CD4-positive, alpha-beta T cell treated with Interleukin-17A for 1 hour (primary cell): ENCODE measurements at regions not wholly inside any gene's neighbourhood (a gene's known extent, or its start where the extent isn't known, plus 50 kb on each side); places are given as distances from the start of the nearest gene placed in this dataset.

Experiments
- DNase-seq: peaks from one replicate; pipeline ENCODE4 v3.0.0-alpha.2; 2020

DNA sequence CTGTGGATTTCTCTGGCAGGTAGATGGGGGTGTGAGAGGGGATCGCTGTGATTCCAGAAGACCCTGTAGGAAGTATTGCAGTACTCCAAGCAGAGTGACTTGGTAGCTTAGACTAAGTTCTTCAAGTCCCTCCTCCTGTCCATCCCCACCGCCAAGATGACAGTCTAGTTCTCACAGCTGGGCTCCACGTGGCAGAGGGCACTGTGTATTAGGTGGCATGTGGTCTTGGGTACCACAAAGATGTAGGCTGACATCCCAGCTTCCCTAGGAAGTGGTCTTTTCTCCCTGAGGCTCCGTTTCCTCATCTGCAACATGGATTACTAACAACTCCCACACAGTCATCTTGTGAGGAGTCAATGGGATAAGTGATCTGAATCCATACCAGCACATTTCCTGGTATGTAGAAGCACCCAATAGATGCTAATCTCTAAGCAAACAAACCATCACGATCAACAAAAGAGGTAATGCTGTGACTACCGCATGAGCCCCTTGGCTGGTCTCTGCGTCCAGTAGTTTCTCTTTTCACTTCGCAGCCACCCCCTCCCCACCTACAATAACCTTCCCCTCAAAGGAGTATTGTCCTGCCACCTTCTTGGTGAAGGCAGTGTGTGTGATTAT, 349.1 kb upstream of the EEF2KMT start:
- no peak for DNase-seq

DNA sequence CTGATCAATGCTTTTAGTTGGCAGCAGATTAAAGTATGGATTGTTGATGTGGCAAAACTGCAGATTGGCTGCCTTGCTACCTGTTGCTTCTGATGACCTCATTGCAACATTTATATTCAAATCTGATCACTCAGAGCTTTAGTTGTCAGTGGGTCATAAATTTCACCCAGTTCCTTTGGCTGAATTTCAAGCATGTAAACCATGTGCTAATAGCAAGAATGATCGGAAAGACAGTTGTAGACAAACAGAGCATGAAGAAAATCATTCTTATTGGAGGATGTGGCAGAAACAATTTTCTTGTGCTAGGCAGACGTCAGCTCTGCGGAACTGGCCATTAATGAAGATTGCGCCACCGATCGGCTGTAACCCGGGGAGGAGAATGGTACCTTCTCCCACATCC, 346.6 kb upstream of the EEF2KMT start:
- DNase-seq = no peak

DNA sequence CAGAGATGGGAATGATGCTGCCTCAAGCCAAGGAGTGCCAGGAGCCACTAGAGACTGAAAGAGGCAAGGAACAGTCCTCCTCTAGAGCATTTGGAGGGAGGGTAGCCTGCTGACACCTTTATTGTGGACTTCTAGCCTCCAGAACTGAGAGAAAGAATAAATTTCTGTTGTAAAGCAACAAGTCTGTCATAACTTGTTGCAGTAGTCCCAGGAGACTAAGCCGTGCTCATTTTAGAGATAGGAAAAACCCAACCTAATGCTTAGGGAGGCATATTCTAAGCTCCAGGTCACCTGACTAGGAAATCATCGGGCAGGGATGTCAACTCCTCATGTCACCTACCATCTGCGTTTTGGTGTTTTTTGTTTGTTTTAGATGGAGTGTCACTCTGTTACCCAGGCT, 345.4 kb upstream of the EEF2KMT start:
- no peak for DNase-seq

DNA sequence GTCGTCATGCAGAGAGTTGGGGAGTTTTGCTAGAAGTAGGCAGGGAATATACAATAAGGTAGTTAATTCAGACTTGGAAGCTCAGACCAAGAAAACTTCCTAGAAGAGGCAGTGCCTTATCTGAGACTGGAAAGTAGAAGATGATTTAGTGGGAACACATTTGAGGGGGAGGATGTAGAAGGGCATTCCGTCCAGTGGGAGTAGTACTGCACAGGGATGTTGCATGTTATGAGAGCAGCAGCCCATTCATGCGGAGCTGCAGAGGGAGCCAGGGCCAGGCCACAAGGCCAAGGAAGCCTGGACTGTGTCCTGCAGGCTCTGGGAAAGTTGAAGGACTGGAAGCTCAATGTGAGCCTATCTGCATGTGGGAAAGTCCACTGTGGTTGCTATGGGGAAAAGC, 344.5 kb upstream of the EEF2KMT start:
- DNase-seq = no peak

DNA sequence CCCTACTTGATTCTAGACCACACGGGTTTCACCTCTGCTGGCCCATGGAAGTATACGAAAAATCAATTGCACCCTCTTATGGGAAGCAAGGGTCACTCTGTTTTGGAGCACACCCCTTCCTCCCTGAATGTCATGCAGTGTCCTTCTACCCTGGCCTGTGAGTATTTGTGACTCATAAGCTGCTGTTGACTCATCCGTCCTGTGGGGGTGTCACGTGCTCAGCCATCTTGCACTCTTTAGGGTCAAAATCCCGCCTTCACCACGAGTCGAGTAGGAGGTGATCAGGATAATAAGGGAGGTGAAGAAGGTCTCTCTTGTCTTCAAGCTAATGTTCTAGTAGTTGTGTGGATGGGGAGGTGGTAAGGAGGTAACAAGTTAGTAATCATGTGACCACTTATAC, 341.0 kb upstream of the EEF2KMT start:
- DNase-seq = no peak

DNA sequence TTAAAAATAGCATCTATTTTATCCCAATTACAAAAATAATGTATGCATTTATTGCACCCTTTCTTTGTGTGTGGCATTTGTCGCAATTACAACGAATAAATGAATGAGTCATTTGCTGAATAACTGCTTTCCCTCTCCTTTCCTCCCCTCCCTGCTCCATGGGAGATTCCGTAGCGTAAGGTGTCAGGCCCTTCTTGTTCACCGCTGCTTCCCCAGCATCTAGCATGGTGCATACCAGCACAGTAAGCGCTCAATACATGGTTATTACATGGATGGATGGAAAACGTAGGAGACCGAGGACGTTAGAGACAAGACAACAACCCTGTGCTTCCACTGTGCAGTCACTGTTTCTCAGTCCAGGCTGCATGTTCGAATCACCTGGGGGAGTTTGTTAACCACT, 336.0 kb upstream of the EEF2KMT start:
- DNase-seq = no peak

DNA sequence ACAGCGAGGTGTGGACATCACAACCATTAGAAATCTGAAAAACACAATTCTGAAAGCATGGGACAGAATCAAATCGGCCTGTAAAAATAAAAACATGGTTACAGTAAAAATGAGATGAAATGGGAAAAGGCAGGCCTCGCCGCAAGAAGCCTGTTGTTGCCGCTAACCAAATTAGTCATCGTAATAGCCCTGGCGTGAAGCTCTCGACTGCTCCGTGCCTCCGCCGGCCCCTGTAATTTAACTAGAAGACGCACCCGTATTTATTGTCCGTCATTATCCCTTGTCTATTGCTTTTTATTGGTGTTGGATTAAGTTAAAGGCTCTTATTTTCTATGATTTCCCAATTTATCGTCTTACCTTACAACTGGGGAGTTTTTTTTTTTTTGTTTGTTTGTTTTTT, 334.6 kb upstream of the EEF2KMT start:
- no peak for DNase-seq

DNA sequence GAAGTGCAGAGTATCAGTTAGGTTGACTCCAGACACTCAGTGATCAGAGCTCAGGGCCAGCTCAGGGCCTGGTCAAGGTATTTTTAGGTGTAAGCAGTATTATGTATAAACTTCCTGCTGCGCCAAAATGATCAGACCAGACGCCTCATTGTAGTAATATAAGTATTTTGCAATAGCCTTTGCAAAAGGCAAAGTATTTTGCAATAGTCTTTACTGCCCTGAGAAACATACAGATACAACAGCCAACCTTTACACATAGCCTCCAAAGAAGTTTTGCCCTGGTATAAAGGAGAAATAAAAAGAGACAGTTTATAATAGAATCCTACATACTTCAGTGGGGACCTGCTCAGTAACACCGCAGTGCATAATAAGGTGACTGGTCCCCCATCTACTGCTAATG, 333.0 kb upstream of the EEF2KMT start:
- DNase-seq = no peak

DNA sequence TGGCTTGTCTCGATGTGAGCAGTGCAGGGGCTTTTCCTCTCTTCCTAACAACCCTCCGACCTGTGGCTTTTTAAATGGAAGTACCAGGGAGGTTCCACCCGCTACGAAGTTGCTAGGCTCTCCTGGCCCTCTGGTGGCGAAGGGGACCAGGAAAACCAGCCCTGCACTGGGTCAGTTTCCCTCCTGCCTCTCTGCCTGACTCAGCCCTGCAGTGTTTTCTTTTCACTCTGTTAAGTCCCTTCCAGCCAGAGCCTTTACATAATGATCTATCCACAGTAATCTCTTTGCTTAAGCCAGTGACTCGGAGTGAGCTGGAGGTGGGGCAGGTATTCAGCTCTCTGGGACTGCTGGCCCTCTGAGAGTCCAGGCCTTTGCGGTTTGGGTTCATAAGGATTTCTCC, 331.3 kb upstream of the EEF2KMT start:
- DNase-seq = no peak

DNA sequence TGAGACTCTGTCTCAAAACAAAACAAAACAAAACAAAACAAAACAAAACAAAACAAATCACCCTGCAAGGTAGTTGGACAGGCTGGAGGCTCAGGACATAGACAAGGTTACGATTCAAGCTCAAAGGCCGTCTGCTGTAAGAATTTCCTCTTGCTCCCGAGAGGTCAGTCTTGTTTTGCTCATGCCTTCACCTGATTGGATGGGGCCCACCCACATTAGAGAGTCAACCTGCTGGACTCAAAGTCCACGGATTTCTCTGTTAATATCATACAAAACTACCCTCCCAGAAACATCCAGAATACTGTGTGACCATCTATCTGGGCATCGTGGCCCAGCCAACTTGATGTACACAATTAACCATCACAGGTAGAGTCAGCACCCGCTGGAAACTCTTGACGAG, 330.0 kb upstream of the EEF2KMT start:
- DNase-seq = no peak

DNA sequence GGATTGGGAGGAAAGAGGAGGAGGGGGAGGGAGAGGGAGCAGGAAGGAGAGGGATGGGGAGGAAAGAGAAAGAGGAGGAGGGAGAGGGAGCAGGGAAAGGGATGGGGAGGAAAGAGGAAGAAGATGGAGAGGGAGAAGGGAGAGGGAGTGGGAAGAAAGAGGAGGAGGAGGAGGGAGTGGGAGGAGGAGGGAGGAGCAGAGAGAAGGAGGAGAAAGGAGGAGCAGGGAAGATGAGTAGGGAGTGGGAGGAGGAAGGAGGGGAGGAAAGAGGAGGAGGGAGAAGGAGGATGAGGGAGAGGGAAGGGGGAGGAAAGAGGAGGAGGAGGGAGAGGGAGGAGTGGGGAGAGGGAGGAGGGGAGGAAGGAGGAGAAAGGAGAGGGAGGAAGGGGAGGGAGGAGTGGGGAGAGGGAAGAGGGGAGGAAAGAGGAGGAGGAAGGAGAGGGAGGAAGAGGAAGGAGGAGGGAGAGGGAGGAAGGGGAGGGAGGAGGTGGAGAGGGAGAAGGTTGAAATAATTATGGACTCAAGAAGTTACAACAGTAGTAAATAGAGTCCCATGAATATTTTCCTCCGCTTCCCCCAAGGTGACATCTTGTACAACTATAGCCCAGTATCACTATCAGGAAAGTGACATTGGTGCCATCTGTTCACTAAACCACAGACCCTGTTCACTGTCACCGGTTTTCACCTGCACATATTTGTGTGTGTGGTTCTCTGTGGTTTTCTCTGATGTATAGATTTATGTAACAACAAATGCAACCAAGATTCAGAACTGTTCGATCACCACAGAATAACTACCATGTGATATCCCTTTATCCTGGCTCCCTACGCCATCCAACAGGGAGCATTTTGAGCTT, 325.3 kb upstream of the EEF2KMT start:
- no peak for DNase-seq

DNA sequence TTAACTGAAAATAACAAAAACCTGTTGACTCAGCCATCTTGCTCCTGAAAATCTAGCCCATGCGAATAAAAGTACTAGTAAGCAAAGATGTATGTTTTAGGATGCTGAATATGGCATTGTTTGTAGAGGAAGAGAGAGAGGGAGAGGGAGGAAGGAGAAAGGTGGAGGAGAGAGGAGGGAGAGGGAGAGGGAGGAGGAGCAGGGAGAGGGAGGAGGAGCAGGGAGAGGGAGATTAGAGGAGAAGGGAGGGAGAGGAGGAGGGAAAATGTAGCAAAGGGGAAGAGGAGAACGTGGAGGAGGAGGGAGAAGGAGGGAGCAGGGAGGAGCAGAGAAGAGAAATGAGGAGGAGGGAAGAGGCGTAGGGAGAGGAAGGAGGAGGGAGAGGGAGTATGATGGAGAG, 324.5 kb upstream of the EEF2KMT start:
- DNase-seq = no peak

DNA sequence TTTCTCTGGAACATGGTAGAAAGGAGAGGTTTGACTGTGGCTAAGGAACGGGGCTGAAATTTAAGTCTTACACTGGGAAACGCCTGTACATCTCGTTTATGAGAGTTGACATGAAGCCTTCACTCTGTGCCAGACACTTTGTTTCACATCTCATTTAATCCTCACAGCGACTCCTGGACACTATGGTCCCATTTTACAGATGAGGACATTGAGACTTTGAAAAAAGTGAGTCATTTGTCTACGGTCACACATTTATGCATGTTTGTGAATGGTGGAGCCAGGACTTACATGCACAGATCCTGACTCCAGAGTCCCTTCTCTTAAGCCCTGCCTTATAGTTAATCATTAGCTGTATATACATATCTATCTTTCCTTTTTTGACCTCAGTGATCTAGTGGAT, 318.4 kb upstream of the EEF2KMT start:
- no peak for DNase-seq

DNA sequence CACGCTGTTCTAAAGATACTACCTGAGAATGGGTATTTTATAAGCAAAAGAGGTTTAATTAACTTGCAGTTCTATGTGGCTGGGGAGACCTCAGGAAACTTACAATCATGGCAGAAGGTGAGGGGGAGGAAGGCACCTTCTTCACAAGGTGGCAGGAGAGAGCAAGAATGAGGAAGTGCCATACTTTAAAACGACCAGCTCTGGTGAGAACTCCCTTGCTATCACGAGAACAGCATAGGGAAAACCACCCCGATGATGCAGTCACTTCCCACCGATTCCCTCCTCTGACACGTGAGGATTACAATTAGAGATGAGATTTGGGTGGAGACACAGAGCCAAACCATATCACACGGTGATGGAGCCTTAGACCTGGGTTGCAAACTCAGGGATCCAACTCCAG, 317.5 kb upstream of the EEF2KMT start:
- DNase-seq = no peak

DNA sequence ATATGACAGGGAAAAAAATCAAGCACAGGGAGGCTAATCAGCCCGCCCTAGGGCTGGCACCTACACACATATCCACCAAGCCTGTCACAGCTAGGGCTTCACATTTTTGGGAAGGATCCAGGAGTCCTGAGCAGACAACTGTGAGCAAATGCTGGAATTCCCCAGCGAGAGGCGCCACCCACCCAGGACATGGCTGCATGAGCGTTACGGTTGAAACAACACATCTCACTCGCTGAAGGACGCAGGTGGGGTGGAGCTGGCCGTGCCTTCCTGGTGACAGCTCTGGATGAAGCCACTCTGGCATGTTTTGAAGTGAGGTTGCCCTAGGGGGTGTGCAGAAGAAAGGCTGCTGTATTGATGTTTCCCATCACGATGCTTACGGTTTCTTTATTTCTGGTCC, 315.1 kb upstream of the EEF2KMT start:
- no peak for DNase-seq

DNA sequence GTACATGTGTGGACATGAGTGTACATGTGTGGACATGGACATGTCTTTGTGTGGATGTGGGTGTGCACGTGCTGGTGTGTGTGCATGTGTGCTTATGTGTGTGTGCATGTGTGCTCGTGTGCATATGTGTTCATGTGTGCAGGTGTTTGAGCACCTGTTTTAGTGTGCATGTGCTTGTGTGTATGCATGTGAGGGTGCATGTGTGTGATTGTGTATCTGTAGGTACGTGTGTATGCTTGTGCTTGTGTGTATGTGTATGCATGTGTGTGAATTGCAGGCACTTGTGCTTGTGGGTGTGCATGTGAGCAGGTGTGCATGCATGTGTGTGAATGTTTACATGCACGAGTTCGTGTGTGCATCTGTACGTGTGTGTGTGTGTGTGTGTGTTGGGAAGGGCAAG, 300.6 kb upstream of the EEF2KMT start:
- no peak for DNase-seq

DNA sequence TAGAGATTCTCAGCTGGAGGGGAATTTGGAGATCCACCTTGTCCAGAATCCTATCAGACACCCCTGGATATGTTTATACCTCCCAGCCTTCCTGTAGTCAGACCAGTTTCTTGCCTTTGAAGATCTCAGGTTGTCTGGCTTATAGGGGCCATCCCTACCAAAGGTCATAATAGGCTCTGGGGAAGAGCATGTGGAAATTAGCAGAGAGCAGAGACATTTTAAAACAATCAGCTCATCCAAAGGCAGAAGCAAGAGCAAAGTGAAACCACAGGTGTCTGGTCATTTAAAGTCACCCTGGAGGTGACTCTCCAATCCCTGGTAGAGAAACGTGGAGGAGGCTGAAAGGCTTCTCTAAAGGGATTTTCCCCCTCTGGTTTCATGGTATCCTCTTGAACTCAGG, 299.3 kb upstream of the EEF2KMT start:
- DNase-seq = no peak

DNA sequence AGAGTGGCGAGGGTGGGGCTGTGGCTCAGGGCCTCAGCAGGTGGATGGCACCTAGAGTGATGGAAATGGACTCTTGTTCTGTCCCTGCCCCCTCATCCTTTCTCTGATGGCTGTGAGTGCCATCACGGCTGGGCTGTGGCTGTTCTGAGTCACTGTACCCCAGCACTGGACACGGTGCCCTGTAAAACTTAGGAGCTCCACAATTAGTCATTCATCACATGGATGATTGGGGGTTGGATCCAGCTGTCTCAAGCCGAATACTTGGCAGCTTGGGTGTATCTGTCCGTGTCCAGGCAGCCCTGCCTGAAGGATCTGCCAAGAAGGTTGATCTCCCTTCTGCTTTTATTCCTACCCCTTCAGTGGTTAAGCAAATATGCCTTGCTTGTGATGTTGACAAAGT, 295.5 kb upstream of the EEF2KMT start:
- no peak for DNase-seq

DNA sequence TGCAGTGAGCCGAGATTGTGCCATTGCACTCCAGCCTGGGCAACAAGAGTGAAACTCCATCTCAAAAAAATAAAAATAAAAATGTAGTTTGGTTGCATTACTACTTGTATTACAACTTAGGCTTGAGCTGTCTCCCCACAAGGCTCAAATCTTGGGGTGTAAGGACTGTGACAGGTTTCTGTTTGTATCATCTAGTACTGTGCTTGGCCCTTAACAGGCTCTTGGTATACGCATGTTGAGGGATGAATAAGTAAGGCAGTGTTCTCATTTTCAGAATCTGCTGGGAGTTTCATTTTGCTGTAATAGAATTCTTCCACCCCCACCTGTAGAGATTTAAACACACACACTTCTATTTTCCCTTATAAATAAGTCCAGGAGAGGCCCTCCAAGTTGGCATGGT, 289.4 kb upstream of the EEF2KMT start:
- no peak for DNase-seq

DNA sequence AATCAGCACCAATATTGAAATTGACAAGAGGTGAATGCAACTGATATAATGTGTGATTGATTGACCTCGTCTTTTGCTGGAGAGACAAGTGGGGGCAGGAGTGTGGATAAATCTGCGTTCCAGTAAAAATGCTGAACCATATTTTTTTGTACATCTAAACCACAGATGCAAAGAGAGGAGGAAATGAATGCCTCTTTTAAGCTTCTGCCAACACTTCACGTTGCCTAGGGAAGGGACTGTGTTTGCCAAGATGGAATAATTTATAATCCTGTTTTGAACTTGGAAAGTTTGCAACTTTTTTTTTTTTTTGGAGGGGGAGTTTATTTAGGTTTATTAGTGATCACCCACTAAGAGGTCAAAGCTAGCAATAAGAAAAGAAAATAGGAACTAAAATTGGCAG, 288.2 kb upstream of the EEF2KMT start:
- DNase-seq = no peak

DNA sequence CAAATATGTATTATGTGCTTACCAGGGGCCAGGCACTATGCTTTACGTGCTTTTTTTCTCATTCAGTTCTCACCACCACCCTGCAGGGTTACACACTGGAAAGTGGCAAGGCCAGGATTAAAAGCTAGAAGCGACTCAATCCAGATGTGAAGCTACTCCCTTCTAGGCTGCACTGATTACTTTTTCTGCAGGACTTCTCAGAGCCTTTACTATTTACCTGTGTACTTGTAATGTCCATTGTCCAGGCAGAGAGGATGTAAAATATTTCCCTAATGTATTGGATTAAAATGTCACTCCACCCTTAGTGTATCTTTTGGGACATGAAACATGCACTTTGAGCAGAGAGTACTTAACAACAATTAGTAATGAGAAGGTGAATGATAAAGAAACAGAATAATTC, 287.5 kb upstream of the EEF2KMT start:
- DNase-seq = no peak

DNA sequence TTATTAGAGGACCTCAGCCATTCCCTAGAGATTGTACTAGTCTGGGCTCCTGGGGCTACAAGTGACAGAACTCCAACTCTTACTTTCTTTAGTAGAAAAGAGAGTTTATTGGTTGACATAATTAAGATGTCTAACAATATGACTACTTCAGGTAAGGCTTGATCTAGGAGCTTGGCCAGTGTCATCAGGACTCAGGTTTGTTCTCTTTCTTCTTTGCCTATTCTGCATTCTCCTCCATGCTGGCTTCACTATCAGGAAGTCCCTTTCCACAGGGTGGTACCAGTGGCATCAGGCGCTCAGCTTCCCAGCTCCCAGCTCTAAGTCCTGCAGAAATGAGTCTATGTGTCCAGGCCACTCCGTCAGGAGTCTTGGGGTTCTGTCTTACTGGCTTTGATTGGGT, 286.1 kb upstream of the EEF2KMT start:
- no peak for DNase-seq

DNA sequence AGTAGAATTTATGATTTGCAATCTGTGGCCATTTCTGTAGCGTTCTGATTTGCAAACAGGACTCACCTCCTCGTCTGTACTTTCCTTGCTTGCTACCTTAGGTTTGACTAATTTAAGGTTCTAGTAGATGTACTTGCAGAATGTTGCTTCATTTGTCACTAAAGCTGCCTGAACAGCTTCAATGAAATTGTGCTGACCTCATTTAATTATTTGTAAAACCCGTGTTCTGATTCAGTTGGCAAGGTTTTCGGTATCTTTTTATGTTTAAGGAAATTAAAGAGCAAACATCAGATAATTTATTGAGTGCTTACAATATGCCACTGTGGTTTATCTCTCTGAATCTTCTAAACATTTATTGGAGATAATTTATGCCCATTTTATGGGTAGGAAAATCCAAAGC, 284.9 kb upstream of the EEF2KMT start:
- no peak for DNase-seq

DNA sequence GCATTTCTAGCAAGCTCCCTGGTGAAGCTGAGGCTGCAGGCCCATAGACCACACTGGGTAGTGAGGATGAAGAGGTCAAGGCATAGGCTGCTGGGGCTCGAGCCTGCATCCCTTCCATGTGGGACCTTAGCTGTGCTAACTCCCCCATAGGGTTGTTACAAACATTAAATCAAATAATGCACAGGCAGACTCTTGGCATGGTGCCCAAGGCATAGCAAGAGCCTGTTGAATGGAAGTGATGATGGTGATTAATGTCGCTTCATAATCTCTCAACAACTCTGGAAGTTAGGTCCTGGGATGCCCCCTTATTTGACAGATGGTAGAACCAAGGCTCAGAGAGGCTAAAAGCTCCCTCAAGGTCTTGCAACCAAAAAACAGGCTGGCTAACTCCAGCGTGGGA, 283.9 kb upstream of the EEF2KMT start:
- DNase-seq = no peak

DNA sequence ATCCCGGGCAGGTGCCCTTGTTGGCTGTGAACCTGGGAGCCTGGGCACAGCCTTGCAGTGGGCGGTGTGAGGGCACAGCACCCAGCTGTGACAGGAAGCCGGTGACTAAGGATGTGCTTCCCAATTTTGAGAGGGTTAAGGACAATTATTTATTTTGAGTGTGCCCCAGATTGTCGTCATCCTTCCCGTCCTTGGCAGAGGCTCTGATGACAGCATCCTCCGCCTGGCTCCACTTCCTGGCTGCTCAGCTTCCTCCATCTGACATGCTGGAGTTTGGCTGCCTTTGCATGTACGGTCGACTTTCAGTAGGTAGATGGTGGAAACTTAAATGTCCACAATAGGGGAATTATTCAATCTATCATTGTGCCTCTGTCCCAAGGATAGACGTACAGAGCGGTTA, 282.4 kb upstream of the EEF2KMT start:
- DNase-seq = no peak
